NCI-H2029 treated with DMSO at 0.1 percent for 48 hours (cell line): ENCODE measurements at regions not wholly inside any gene's neighbourhood (a gene's known extent, or its start where the extent isn't known, plus 50 kb on each side); places are given as distances from the start of the nearest gene placed in this dataset.

ENCODE experiments used
- DNase-seq: peaks from one replicate; lab custom pipeline; 2025; lab: John Stamatoyannopoulos, UW

DNA sequence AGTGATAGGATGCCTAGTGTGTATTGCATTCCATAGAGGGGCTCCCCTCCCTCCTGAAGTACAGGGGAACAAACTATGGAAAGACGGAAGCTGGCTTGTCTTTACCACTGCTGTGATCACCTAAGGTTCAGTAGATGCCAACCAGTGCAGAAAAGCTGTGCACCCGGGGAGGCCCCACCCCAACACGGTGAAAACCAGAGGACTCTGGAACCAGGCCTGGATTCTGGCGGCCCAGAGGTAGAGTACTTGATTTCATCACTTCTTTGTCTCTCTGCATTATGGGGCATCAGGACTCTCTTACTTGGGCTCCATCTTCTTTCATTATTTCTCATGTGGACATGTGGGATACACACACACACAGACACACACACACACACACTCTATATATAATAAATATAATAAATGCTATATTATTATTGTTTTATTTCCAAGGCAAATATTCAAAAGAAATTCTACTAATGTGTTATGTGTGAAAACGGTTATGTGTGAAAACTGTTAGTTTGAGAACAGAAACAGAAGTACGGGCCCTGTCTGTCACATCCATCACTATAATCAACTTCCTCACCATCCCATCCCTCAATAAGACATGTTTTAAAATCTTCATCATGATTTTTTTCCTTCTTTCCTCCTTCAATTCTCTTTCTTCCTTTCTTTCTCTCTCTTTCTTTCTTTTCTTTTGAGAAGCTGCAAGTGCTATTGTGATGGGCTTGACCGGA is 152.4 kb upstream of the CMC1 start:
- no peak for DNase-seq

DNA sequence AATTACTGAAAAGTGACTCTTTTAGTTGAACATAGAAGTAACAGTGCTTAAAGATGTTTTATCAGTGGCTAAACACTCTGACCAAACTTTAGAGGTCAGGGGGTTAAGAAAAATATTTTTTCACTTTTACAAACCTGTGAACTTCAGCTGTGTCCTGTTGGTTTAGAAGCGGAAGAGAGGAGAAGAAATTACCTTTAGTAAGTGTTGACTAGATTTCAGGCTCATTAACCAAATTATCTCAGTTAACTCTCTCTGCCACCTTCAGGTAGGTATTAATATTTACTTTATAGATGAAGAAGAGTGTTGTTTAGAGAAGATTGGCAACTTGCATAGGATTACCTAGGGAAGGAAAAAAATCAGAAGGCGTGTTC is 151.9 kb upstream of the CMC1 start:
- no peak for DNase-seq

DNA sequence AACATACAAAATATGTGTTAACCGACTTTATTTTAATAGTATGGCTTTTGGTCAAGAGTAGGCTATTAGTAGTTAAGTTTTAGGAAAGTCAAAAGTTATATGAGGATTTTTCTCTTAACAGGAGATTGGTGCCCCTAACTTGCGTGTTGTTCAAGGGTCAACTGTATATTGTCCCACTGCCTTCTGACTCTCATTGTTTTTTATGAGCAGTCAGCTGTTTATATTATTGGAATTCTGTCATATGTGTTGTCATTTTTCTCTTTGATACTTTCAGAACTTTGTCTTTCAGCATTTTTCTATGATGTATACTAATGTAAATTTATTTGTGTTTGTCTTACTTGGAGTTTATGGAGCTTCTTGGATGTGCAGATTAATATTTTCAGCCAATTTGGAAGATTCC is 142.1 kb upstream of the CMC1 start:
- no peak for DNase-seq

DNA sequence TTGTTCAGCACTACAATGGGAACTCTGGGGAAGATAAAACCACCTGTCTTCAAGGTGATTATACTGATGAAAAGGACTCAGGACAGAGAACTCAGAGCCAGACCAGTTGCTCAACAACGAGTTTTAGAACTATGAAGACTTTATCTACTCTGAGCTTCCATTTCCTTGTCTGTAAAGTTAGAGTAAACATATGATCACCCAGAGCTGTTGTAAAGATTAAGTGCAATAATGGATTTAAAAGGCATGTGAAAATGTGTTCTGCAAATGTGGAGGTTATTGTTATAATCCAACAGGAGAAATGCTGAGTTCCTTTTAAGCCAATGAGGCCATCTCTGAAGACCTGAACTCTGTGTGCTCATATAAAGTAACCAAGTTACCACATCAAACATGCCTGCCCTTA is 139.7 kb upstream of the CMC1 start:
- DNase-seq, result no peak

DNA sequence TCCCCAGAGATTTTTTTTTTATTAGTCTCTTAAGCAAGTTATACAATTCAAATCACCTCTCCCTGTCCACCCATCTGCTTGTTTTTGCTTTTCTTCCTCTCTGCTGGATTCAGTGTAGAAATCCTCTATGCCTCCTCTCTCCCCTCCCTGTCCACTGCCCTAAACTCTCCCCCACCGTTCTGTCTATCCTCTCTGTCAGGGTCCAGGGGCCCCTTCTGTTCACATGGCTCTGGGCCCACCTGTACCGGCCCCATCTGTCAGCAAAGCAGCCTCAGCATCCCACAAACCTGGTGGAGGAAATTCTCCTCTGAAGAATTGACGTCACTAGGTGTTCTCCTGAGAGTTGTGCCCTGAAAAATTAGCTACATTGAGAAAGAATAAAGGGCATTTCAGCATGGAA is 137.6 kb upstream of the CMC1 start:
- no peak for DNase-seq

DNA sequence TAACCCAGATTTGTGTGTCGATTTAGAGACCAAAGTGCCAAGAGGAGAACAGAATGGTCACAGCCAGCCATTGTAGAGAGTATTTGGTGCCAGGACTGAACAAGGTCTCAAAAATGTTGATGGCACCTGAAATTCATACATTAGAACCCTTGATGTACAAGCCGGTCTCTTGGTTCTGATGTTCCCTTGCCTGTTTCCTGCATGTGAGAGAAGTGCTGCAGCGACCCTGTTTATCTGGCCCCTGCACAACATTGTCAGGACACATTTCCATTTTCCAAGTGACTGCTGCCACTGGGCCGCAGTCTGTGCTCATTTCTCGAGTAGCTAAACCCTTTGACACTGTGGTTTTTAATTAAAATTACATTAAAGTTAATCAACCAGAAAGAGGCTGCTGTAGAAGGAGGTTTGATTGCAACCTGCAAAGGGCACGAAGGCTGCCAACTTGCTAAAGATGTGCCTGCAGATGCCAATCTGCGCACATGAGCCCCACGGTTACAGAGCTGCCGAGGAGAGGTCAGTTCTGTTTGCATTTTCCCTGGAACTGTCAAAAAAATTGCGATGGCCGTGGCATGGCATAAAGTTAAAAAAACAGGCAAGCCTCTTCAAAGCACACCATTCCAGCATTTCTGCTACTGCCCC is 136.4 kb upstream of the CMC1 start:
- DNase-seq, result no peak

DNA sequence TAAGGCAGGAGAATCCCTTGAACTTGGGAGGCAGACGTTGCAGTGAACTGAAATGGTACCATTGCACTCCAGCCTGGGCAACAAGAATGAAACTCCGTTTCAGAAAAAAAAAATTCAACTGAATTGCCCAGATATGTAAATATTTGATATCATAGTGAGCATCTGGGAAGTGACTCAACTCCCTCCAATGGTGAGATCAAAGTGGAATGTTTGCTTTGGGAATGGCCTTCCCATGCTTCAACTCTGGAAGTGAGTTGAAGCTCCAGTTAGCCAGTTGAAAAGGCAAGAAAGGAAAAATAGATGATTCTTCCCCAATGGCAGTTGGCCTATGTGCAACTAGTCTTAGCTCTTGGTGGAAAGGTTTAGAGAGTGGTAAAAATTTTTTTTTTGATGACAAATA is 131.6 kb upstream of the CMC1 start:
- no peak for DNase-seq

DNA sequence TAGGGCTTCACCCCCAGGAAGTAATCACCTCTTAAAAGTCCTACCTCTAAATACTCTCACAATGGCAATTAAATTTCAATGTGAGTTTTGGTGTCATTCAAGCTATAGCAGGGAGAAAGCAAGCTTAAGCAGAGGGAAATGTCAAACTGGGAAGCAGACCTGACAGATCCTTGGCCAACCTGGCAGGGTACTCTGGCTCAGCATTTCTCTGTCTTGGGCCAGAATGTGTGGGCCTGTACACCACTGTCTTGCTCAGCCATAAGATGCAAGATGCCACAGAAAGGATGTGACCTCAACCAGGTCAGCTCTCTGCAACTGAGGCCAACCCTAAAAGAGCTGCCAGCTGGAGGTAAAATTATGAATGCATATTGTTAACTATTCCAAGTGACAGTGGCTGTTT is 130.6 kb upstream of the CMC1 start:
- DNase-seq, result no peak

DNA sequence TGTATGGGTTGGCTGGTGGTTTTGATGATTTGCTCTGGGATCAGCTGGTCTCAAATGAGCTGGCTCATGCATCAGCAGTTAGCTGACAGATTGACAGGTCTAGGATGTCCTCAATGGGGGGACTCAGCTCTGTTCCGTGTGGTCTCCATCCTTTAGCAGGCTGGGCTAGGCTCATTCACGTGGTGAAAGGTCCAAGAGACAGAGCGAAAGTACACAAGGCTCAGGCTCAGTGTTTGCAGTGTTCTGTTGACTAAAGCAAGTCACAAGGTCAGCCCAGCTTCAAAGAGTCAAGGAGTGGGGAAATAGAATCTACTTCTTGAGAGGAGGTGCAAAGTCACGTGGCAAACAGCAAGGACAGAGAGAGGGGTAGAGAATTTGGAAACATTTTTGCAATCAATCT is 126.5 kb upstream of the CMC1 start:
- no peak for DNase-seq

DNA sequence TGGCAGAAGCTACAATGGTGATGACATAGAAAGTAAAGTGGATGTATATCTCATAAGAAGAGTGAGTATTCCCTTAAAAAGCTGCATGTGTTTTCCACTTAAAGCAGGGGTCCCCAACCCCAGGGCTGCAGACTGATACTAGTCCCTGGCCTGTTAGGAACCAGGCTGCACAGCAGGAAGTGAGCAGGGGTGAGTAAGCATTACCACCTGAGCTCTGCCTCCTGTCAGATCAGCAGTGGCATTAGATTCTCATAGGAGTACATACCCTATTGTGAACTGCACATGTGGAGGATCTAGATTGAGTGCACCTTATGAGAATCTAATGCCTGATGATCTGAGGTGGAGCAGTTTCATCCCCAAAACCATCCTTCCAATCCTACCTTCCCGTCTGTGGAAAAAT is 126.1 kb upstream of the CMC1 start:
- no peak for DNase-seq

DNA sequence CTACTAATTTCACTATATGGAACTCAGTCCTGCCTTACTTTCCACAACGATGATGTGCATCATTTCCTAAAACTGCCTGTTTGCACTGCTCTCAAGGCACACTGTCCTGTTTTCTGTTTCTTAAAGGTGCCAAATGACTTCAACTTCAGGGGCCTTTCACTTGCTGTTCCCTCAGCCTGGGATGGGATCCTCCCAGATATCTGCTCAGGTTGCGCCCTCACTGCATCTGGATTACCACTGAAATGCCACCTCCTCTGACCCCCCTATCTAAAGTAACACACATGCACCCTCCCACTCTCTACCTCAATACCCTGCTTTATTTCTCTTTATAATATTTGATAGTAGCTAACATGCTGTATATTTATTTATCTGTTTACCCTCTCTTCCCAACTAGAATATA is 123.8 kb upstream of the CMC1 start:
- no peak for DNase-seq

DNA sequence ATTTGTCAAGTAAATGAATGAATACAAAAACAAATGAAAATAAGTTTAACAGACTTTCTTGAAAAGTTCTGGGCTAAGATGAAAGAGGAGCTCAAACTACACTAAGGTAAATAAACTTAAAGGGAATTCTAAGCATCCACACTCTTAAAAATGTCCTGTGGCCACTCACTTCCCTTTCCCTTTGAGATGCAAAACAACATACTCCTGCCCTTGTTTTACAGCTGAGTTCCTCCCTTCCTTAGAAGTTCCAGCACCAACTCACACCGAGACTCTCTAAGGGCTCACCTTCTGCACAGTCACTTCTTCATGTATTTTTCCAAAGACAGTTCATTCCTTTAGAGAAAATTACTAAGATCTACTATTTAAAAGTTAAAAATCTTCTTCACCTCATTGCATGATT is 123.3 kb upstream of the CMC1 start:
- no peak for DNase-seq

DNA sequence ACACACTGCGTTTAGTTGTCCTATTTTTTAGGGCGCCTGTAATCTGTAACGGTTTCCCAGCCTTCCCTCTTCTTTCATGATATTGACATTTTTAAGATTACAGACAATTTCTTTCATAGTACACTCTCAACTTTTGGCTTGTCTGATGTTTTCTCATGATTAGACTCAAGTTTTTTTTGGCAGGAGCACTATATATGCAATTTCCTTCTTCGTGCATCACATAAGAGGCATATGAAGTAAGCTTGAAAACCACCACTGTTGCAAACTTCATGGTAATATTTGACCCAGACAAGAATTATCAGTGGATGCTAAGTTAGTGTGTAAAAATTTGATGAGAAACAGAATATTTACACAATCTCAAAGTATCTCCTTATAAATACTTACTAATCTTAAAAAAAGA is 119.2 kb upstream of the CMC1 start:
- no peak for DNase-seq

DNA sequence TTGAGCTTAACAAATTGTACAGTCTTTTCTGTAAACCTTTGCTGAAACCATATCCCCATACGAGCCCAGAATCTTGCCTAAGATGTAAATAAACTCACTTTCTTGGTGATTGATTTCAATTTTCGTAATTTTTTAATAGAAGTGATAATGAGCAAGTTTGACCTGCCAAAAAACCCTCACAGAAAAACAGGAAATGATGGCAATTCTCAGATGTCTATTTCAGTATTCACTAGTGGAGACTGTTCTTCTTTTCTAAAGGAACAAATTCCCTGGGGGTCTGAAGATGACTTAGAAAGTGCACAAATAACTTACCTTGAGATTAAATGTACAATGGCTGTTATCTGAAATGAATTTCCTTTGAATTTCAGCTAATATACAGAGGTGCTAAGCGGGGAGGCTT is 116.5 kb upstream of the CMC1 start:
- no peak for DNase-seq

DNA sequence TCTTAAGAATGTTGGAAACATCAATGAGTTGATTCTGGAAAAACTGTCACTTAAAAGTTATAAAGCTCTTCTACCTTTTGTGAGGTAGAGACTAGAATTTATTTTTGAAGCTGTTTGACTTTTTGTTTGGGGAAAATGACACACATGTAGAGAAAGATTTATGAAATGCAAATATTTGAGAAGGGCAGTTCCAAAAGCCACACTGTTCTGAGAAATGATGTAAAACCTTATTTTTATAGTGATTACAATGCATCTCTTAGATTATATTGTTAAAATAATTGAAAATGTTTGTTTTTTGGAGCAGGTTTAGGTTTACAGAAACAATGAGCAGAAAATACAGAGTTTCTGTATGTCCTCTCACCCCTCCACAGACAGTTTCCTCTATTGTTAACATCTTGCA is 116.1 kb upstream of the CMC1 start:
- DNase-seq, result no peak

DNA sequence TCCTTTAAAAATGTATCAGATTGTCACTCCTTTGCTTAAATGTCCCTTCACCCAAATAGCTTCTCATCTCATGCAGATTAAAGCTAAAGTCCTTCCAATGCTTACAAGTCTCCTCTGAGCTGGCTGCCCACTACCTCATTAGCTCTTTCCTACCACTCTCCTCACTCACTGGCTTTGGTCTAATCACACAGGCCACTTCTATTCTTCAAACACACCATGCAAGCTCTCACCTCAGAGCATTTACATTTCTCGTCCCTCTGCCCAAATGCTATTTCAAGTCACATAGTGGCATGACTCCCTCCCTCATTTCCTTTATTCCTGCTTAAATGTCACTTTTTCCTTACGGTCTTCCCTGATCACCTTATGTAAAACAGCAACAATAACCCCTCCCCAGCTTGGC is 110.6 kb upstream of the CMC1 start:
- no peak for DNase-seq

DNA sequence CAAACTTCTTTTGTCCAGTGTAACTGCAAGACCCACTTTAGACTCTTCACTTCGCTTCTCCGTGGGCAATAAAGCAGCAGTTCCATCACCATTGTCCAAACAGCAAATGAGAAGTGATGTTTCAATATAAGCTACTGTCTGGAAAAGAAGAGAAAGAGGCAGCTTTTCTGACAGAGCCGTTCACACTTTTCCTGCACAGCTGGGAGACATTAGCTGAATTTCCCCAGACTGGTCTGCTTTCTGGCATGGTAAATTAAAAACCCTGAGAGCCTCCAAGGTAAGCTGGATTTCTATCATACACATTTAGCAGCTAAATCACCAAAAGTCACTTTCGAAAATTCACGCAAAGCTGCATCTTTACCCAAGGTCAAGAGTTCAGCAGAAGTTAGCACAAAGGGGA is 108.5 kb upstream of the CMC1 start:
- no peak for DNase-seq

DNA sequence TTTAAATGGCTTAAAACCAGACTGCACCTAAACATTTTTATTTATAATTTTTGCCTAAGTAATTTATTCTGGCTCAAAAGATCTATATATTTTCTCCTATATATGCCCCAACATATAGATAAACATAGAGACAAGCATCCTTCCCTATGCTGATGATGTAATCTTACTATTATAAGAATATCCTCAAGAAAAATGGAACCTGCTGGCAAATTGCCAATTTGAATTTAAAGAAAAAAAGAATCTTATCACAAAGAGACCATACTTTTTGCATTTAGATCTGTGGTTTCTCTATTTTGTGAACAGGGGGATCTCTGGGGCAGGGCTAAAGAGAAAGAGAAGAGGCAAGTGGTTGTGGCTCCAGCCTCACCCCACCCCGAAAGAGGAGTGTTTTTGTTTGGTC is 107.2 kb upstream of the CMC1 start:
- no peak for DNase-seq

DNA sequence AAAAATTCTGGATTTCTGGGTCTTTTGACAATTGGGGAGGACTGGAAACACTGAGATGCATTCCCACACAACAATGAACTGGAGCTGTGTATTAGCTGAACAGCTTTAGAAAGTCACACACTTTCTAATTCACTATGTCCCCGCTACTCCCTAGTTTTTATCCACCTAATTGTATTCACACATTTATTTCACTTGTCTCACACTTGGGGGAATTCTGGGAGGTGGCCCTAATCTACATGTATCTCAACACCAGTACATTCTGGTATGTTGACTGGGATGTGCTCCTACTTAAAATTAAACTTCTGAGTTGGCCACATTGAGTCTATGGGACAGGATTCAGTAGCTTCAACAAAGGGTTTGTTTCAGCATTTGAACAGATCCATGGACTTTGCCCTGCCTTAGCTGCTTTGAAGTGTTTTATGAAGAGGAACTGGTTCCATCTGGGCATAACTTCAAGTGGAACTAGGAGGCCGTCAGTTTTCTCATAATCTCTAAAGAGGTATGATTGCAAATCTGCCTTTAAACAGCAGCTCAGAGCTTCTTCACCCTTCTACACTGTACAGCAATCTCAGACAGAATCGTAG is 106.5 kb upstream of the CMC1 start:
- DNase-seq, result no peak

DNA sequence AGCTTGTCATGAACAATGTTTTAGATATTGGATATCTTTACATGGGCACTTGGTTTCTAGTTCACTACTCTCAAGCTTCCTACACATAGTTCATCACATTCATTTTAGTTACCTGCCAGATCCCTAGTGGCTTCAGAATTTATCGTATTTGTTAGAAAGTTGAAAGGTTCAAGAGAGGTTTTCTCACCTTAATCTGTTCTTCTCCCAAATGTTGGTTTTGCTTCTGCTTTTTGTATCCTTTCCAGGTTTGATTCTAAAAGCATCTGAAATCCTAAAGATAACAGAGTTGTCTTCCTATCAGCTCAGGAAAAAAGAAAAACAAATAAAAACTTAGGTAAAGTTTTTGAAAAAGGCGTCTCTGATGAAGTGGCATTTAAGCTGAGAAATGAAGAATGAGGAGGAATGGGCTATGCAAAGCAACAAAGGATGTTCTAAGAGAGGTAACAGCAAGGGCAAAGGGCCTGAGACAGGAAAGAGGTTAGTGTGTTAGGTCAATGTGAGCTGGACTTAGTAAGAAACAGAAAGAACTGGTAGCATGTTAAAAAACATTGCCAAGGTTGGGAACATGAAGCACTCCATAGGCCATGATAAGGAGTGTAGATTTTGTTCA is 104.7 kb upstream of the CMC1 start:
- DNase-seq, result no peak

DNA sequence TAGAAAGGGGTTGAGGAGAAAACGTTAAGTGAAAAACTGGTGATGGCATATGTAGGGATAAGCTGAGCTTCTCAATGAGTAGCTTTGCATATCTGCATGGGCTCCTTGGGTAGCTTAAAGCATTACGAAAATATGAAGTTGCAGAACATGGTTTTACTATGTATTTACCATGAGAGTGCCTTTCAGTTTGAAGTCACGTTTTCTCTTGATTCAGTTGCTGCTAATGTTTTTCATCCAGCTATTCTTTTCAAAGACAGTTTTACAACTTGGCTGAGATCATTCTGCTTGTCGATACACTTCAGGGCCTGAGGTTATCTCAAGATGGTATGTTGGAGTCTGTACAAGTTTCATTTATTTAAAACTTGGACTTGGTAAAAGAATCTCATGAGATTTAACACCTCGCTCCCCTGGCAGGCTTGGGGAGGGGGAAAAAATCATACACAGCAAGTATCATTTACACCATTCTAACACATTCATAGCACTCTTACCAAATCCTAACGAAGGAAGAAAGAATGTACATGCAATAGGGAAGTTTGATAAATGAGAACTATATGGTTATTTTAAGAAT is 103.3 kb upstream of the CMC1 start:
- DNase-seq, result no peak

DNA sequence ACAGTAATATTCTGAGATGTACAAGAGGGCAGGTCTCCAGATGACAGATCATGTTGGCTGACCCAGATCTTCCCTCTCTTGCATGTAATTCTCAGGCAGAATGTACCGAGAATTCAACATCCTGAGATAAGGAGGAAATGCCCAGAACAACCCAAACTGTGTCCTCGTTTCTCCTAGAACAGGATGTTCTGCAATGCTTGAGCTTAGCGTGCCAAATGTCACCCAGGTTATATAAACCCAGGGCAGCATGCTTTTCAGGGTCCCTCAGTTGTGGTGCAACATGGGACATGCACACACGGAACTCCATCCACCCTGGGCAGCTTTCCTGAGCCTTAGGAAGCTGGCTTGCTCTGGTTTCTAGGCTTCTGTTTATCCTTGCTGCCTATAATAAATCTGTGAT is 102.1 kb upstream of the CMC1 start:
- DNase-seq, result no peak

DNA sequence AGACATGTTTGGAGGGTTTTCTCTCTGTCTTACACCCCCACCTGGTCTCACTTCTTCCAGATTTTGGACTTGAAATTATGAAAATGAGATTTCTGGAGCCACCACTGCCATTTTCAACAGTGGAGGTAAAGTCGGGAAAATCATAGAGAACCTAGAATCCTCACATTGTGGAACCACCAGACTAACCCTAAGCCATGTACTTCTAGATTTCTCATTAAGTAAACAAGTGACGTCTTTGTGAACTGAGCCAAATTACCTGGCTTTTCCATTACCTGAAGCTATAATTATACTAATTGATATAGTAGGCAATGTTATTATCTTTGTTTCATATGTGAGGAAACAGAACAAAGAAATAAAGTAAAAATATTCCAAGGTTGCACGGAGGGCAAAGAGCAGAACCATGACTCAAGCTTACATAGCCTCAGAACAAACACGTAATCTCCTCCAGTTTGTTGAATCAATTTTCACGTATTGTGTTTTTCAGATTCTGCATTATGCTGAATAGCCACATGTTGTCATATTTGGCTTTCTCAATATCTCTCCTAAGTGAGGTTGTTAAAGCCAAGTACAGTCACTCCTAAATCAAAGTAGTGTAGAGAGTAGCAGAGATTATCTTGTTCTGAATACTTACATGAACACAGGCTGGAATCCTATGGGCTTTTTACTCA is 101.3 kb upstream of the CMC1 start:
- no peak for DNase-seq
